DND-41 (cell line): ENCODE measurements at regions not wholly inside any gene's neighbourhood (a gene's known extent, or its start where the extent isn't known, plus 50 kb on each side); places are given as distances from the start of the nearest gene placed in this dataset.

Source experiments
- CTCF ChIP-seq: IDR thresholded peaks from 2 replicates; pipeline ENCODE4 v1.5.1; 2012; ENCODE audit warnings: borderline replicate concordance, low read length, moderate library complexity, mild to moderate bottlenecking; ENCODE audit not compliant: poor library complexity, severe bottlenecking; ENCODE audit errors: extremely low read depth
- EZH2 ChIP-seq: IDR thresholded peaks from 3 replicates; pipeline ENCODE4 v1.6.1; 2012; ENCODE audit warnings: borderline replicate concordance, low read depth, mild to moderate bottlenecking, moderate library complexity, low read length, inconsistent platforms; ENCODE audit not compliant: severe bottlenecking

- TF ChIP-seq CTCF, result no peak
- no peak for TF ChIP-seq EZH2
Measured at GRCh38 chr16:60414613-60415012, 1621.6 kb downstream of the CDH8 start.
